ENCODE measurements at regions not wholly inside any gene's neighbourhood (a gene's known extent, or its start where the extent isn't known, plus 50 kb on each side); places are given as distances from the start of the nearest gene placed in this dataset.

- no peak for FAIRE-seq
- DNase-seq (ENCODE audit: low spot score in 2 of 2), result no peak
These were observed 109.4 kb downstream of the RFLNA start for GRCh38 chr12:124404162-124404784.

GRCh38 chr12:124403273-124403672, 108.4 kb downstream of the RFLNA start:
- no peak for DNase-seq (ENCODE audit: low spot score in 2 of 2)
- no peak for FAIRE-seq

GRCh38 chr12:124402248-124403066, 107.6 kb downstream of the RFLNA start:
- DNase-seq (ENCODE audit: low spot score in 2 of 2) (no peak), FAIRE-seq (no peak)

GRCh38 chr12:124401704-124402221, 106.9 kb downstream of the RFLNA start:
- DNase-seq (ENCODE audit: low spot score in 2 of 2), result no peak
- FAIRE-seq, result no peak

GRCh38 chr12:124400124-124400523, 105.2 kb downstream of the RFLNA start:
- DNase-seq (ENCODE audit: low spot score in 2 of 2), result no peak
- FAIRE-seq, result no peak

- FAIRE-seq (no peak), DNase-seq (ENCODE audit: low spot score in 2 of 2) (no peak)
These were observed 104.7 kb downstream of the RFLNA start for GRCh38 chr12:124399622-124400021.

- FAIRE-seq (no peak), DNase-seq (ENCODE audit: low spot score in 2 of 2) (no peak)
These were observed 103.8 kb downstream of the RFLNA start for GRCh38 chr12:124398578-124399227.

GRCh38 chr12:124397807-124398577, 103.1 kb downstream of the RFLNA start:
- DNase-seq (ENCODE audit: low spot score in 2 of 2), result no peak
- no peak for FAIRE-seq

- no peak for FAIRE-seq
- DNase-seq (ENCODE audit: low spot score in 2 of 2), result no peak
These were observed 102.4 kb downstream of the RFLNA start for GRCh38 chr12:124397399-124397679.

- FAIRE-seq (no peak), DNase-seq (ENCODE audit: low spot score in 2 of 2) (no peak)
These were observed 101.9 kb downstream of the RFLNA start for GRCh38 chr12:124396544-124397398.

GRCh38 chr12:124395986-124396385, 101.1 kb downstream of the RFLNA start:
- DNase-seq (ENCODE audit: low spot score in 2 of 2) (no peak), FAIRE-seq (no peak)

GRCh38 chr12:124395284-124395752, 100.4 kb downstream of the RFLNA start:
- no peak for DNase-seq (ENCODE audit: low spot score in 2 of 2)
- no peak for FAIRE-seq

- FAIRE-seq (no peak), DNase-seq (ENCODE audit: low spot score in 2 of 2) (no peak)
These were observed 99.7 kb downstream of the RFLNA start for GRCh38 chr12:124394462-124395128.

GRCh38 chr12:124393831-124394230, 98.9 kb downstream of the RFLNA start:
- no peak for FAIRE-seq
- DNase-seq (ENCODE audit: low spot score in 2 of 2), result no peak

GRCh38 chr12:124393414-124393790, 98.5 kb downstream of the RFLNA start:
- FAIRE-seq, result no peak

GRCh38 chr12:124392667-124393413, 97.9 kb downstream of the RFLNA start:
- no peak for FAIRE-seq
- DNase-seq (ENCODE audit: low spot score in 2 of 2), result peak; percentile 80 to 90

More at GRCh38 chr12:124393414-124393790, 98.5 kb downstream of the RFLNA start:
- DNase-seq (ENCODE audit: low spot score in 2 of 2), result no peak

- peak in 1 of 2 donors; percentile 61 for DNase-seq (ENCODE audit: low spot score in 2 of 2)
- no peak for FAIRE-seq
These were observed 97.4 kb downstream of the RFLNA start for GRCh38 chr12:124392271-124392666.

Data from frontal cortex (tissue), 3 donors.